GM12878 (cell line): ENCODE measurements at regions not wholly inside any gene's neighbourhood (a gene's known extent, or its start where the extent isn't known, plus 50 kb on each side); places are given as distances from the start of the nearest gene placed in this dataset.

Experiments
- ATAC-seq: fragments of 200-7000 bp; cut with Tn5 transposase; 3 replicates; pipeline ENCODE4 v1.9.1; 2020; ENCODE audit warnings: mild to moderate bottlenecking, moderate library complexity
- BruUV-seq: library from RNA; stranded (reverse); fragments of 400-500 nt; replicated peaks from 2 replicates; lab custom pipeline; 2021; lab: Mats Ljungman, UMichigan
- CTCF ChIA-PET: fragments of 300-600 bp; sonication (Branson Sonifier 250); formaldehyde crosslinking; extraction: SDS; loops from one replicate; lab custom pipeline; 2021; ENCODE audit warnings: inconsistent platforms; lab: Yijun Ruan, JAX
- POLR2A ChIA-PET: fragments of 350-600 bp; formaldehyde crosslinking; extraction: SDS; loops from one replicate; lab custom pipeline; 2021; ENCODE audit warnings: inconsistent platforms; lab: Charles Lee
- RAD21 ChIA-PET: fragments of 300-600 bp; sonication (Branson Sonifier 250); formaldehyde crosslinking; loops from one replicate; lab custom pipeline; 2023; ENCODE audit warnings: antibody characterized with exemption; ENCODE audit not compliant: unreplicated experiment; lab: Charles Lee
- SMC1A ChIA-PET: fragments of 300-600 bp; sonication (Branson Sonifier 250); formaldehyde crosslinking; loops from one replicate; lab custom pipeline; 2023; ENCODE audit not compliant: unreplicated experiment, uncharacterized antibody; lab: Charles Lee
- DNase-seq: peaks from one replicate; pipeline ENCODE4 v3.0.0-alpha.2; 2011; ENCODE audit warnings: low read depth, low spot score
- FAIRE-seq: peaks from 3 replicates; lab custom pipeline; 2011; peaks lifted over from hg19 to GRCh38; lab: Jason Lieb, UNC
- H2AFZ ChIP-seq: 2 replicates; pipeline ENCODE4 v1.6.0; 2011; ENCODE audit warnings: low read depth, low read length, control low read depth; ENCODE audit not compliant: control insufficient read depth
- H3K27ac ChIP-seq: 2 replicates; pipeline ENCODE4 v1.5.1; 2011; ENCODE audit warnings: control low read depth; ENCODE audit not compliant: control insufficient read depth, insufficient read depth
- H3K27me3 ChIP-seq, 2 experiments: replicated peaks in 1 of 2; 2 replicates each; pipeline versions ENCODE4 v1.6.0 to v1.6.1; 2011; ENCODE audit warnings: low read length in 1 of 2; ENCODE audit not compliant: control insufficient read depth in 2 of 2, insufficient read depth in 2 of 2
- H3K36me3 ChIP-seq, 2 experiments: 2 replicates each; pipeline ENCODE4 v1.5.1; 2011; ENCODE audit warnings: low read length in 1 of 2; ENCODE audit not compliant: control insufficient read depth in 2 of 2, insufficient read depth in 2 of 2
- H3K4me1 ChIP-seq: 2 replicates; pipeline ENCODE4 v1.6.1; 2011; ENCODE audit warnings: mild to moderate bottlenecking, low read length, moderate library complexity, mixed read lengths; ENCODE audit not compliant: control insufficient read depth, insufficient read depth
- H3K4me2 ChIP-seq: 2 replicates; pipeline ENCODE4 v1.6.0; 2011; ENCODE audit warnings: control low read depth; ENCODE audit not compliant: control insufficient read depth, insufficient read depth
- H3K4me3 ChIP-seq: fragments of 200-600 bp; sonication (generic); 2 replicates; pipeline ENCODE4 v1.5.1; 2016
- H3K79me2 ChIP-seq: 2 replicates; pipeline ENCODE4 v1.6.0; 2011; ENCODE audit warnings: low read length; ENCODE audit not compliant: control insufficient read depth, insufficient read depth
- H3K9ac ChIP-seq: 2 replicates; pipeline ENCODE4 v1.8.0; 2011; ENCODE audit warnings: low read length, control low read depth, mixed read lengths; ENCODE audit not compliant: control insufficient read depth, insufficient read depth
- H3K9me3 ChIP-seq: replicated peaks from 3 replicates; pipeline ENCODE4 v1.5.1; 2011; ENCODE audit warnings: mild to moderate bottlenecking, low read length; ENCODE audit not compliant: control insufficient read depth, insufficient read depth
- H4K20me1 ChIP-seq: 2 replicates; pipeline ENCODE4 v1.6.0; 2011; ENCODE audit not compliant: control insufficient read depth, insufficient read depth
- CREB1 ChIP-seq: IDR thresholded peaks from 2 replicates; pipeline ENCODE4 v1.6.1; 2012; ENCODE audit warnings: low read depth, mild to moderate bottlenecking, inconsistent platforms
- CREM ChIP-seq: IDR thresholded peaks from 2 replicates; pipeline ENCODE4 v1.6.1; 2014; ENCODE audit warnings: antibody characterized with exemption, low read depth
- CTCF ChIP-seq, 3 experiments: IDR thresholded peaks in 2 of 3; conservative IDR thresholded peaks in 1 of 3; 2 replicates each; pipeline ENCODE4 v1.5.1; 2011; ENCODE audit warnings: low read depth in 3 of 3, low read length in 3 of 3, mild to moderate bottlenecking in 3 of 3, control low read depth in 2 of 3, moderate library complexity in 2 of 3, inconsistent platforms in 1 of 3, mixed read lengths in 1 of 3; ENCODE audit not compliant: control insufficient read depth in 2 of 3, insufficient read depth in 1 of 3; ENCODE audit errors: extremely low read depth in 1 of 3
- DPF2 ChIP-seq: fragments of 450-650 bp; IDR thresholded peaks from 2 replicates; pipeline ENCODE4 v1.6.1; 2017; ENCODE audit warnings: mild to moderate bottlenecking
- ESRRA ChIP-seq: IDR thresholded peaks from 2 replicates; pipeline ENCODE4 v1.6.1; 2012; ENCODE audit warnings: mild to moderate bottlenecking, low read length, improper control_type of control experiment
- HCFC1 ChIP-seq: fragments of 150-350 bp; IDR thresholded peaks from 2 replicates; pipeline ENCODE4 v1.6.1; 2014; ENCODE audit warnings: low read length
- LARP7 ChIP-seq: fragments of 450-650 bp; IDR thresholded peaks from 2 replicates; pipeline ENCODE4 v1.6.1; 2017; ENCODE audit warnings: mild to moderate bottlenecking
- MEF2B ChIP-seq: fragments of 450-650 bp; IDR thresholded peaks from 2 replicates; pipeline ENCODE4 v1.6.1; 2018; ENCODE audit warnings: mild to moderate bottlenecking, moderate library complexity; ENCODE audit not compliant: partially characterized antibody, poor library complexity, severe bottlenecking
- MXI1 ChIP-seq: fragments of 150-350 bp; IDR thresholded peaks from 2 replicates; pipeline ENCODE4 v1.6.1; 2011; ENCODE audit warnings: low read depth, mild to moderate bottlenecking, inconsistent platforms, low read length, improper control_type of control experiment
- NFXL1 ChIP-seq: fragments of 450-650 bp; IDR thresholded peaks from 2 replicates; pipeline ENCODE4 v1.6.1; 2017; ENCODE audit warnings: antibody characterized with exemption, mild to moderate bottlenecking, borderline replicate concordance
- RAD21 ChIP-seq: IDR thresholded peaks from 2 replicates; pipeline ENCODE4 v1.6.1; 2011; ENCODE audit warnings: mild to moderate bottlenecking, low read depth, low read length, moderate library complexity; ENCODE audit not compliant: insufficient read depth
- SIN3A ChIP-seq: IDR thresholded peaks from 2 replicates; pipeline ENCODE4 v1.6.1; 2012; ENCODE audit warnings: low read depth, low read length, improper control_type of control experiment
- SIX5 ChIP-seq: IDR thresholded peaks from 2 replicates; pipeline ENCODE4 v1.6.1; 2011; ENCODE audit warnings: mild to moderate bottlenecking, low read depth, low read length, moderate library complexity; ENCODE audit not compliant: severe bottlenecking
- SMAD1 ChIP-seq: fragments of 450-650 bp; IDR thresholded peaks from 2 replicates; pipeline ENCODE4 v1.6.1; 2018; ENCODE audit warnings: mild to moderate bottlenecking, low read depth; ENCODE audit not compliant: partially characterized antibody
- SP1 ChIP-seq: IDR thresholded peaks from one replicate; pipeline ENCODE4 v1.6.1; 2011; ENCODE audit warnings: low read depth, low read length
- STAT1 ChIP-seq: fragments of 450-650 bp; conservative IDR thresholded peaks from 2 replicates; pipeline ENCODE4 v1.6.1; 2014; ENCODE audit warnings: antibody characterized with exemption, mild to moderate bottlenecking
- USF1 ChIP-seq: IDR thresholded peaks from 2 replicates; pipeline ENCODE4 v1.6.1; 2011; ENCODE audit warnings: borderline replicate concordance, low read depth, mild to moderate bottlenecking, moderate library complexity, mixed read lengths, low read length; ENCODE audit not compliant: insufficient read depth; ENCODE audit errors: extremely low read length
- ZBTB11 ChIP-seq: fragments of 450-650 bp; formaldehyde crosslinking; IDR thresholded peaks from 2 replicates; pipeline ENCODE4 v1.5.0; 2022; ENCODE audit warnings: mild to moderate bottlenecking, missing genetic modification characterization
- WGBS: methylation state at CpG from one replicate; pipeline ENCODE4 v1.1.6; 2016; ENCODE audit warnings: low lambda C conversion rate; ENCODE audit not compliant: insufficient replicate concordance, insufficient coverage; ENCODE audit errors: missing lambda C conversion rate; 5-methylcytosine and 5-hydroxymethylcytosine counted together
- in situ Hi-C: fragments of 300-500 bp; cut with MboI; formaldehyde crosslinking; loops from 9 replicates; pipeline ENCODE4 v1.14.3; 2018; ENCODE audit warnings: mixed read lengths
- intact Hi-C: fragments of 100-400 bp; cut with micrococcal nuclease; formaldehyde crosslinking; loops from one replicate; pipeline ENCODE4 v1.14.2; 2022; ENCODE audit not compliant: unreplicated experiment

- TF ChIP-seq USF1 (no peak), DPF2 (no peak), CTCF (IDR thresholded peaks at IDR 0.05 in 2 of 3, conservative IDR thresholded peaks at IDR 0.05 in 1 of 3; ENCODE audit: control insufficient read depth in 2 of 3, extremely low read depth in 1 of 3, insufficient read depth in 1 of 3, low read depth in 3 of 3, low read length in 3 of 3) (no peak), CREB1 (no peak), STAT1 (no peak), SIN3A (no peak), HCFC1 (no peak)
Measured at GRCh38 chr10:128517167-128517566, 390.9 kb upstream of the MKI67 start (continued).

- no peak overlapping the region for H3K4me3 ChIP-seq
- ATAC-seq (no peak), FAIRE-seq (no peak), DNase-seq (no peak)
- TF ChIP-seq ZBTB11 (CRISPR knock-in tag) (no peak), MEF2B (no peak), ESRRA (no peak), RAD21 (no peak), NFXL1 (no peak), SP1 (no peak), SMAD1 (no peak), CREM (no peak), MXI1 (no peak), SIX5 (no peak), LARP7 (no peak)
- H3K9ac ChIP-seq: no peak overlapping the region
- no peaks in the 10 kb centered on the region for H3K36me3 ChIP-seq
- no peaks in the 10 kb centered on the region for H3K79me2 ChIP-seq
- no peaks in the 10 kb centered on the region for H3K4me1 ChIP-seq
- no peak overlapping the region for H2AFZ ChIP-seq
- no TSS peak for BruUV-seq
- no peak overlapping the region for H3K27ac ChIP-seq
- in situ Hi-C loops (no loop called here), intact Hi-C loops (no loop called here)
- H3K9me3 ChIP-seq: no peaks in the 10 kb centered on the region
- ChIA-PET CTCF (no interaction called here), SMC1A (no interaction called here), RAD21 (no interaction called here), POLR2A (no interaction called here)
- no peaks in the 10 kb centered on the region for H3K27me3 ChIP-seq
- no peaks in the 10 kb centered on the region for H4K20me1 ChIP-seq
- WGBS: 41% methylated on average over 11 of the region's 11 CpGs
- no peak overlapping the region for H3K4me2 ChIP-seq
Measured at GRCh38 chr10:128518000-128518399, 391.8 kb upstream of the MKI67 start.
